Activated T-cell treated with anti-CD3 and anti-CD28 coated beads, Interleukin-2, amount 50 U/mL, for 48 hours (primary cell): ENCODE measurements at regions not wholly inside any gene's neighbourhood (a gene's known extent, or its start where the extent isn't known, plus 50 kb on each side); places are given as distances from the start of the nearest gene placed in this dataset.

Experiments
- DNase-seq, 2 experiments: peaks; one replicate each; pipeline ENCODE4 v3.0.0-alpha.2; 2020

GRCh38 chr11:112404112-112404511, 143.5 kb upstream of the PLET1 start:
- no peak for DNase-seq

GRCh38 chr11:112408517-112408916, 147.9 kb upstream of the PLET1 start:
- no peak for DNase-seq

GRCh38 chr11:112410325-112410724, 149.7 kb upstream of the PLET1 start:
- DNase-seq = no peak

GRCh38 chr11:112412383-112412782, 151.7 kb upstream of the PLET1 start:
- no peak for DNase-seq

DNA sequence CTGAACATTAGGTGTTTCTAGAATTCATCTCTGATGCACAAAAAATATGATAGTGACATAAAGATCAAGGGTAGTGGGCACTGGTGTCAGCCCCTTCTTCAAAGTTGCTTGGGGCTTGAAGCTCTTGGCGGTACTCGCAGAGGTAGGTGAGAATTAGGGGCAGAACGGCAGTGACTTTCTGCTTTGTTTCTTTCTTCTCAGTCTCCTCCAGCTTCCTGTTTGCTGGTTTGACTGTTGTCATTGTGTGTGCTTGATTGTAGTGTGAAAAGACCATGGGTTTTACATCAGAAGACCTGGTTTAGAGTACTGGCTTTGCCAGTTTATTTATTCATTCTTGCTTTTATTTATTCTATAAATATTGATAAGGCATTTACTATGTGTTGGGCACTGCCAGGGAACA, 156.7 kb upstream of the PLET1 start:
- DNase-seq = no peak

- no peak for DNase-seq
Observed at GRCh38 chr11:112418438-112418837, 157.8 kb upstream of the PLET1 start.

DNA sequence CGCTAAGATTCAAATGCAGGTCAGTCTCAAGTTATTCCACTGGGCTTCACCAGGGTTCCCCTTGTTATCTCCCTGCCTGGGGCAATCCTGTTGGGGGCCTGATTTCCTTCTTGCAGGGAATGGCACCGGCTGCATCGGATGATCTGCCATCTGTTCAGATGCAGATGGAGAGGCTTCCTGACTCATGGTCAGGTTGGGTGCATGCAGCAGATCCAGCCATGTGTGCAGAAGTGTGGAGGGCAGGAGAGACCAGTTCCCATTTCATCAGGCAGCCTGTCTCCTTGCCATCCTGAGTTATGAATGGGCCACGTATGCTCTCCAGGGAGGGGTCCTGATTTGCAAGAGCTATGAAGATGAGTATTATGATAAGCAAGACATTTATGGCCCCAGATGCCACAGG, 161.2 kb upstream of the PLET1 start:
- DNase-seq = no peak

- no peak for DNase-seq
Observed at GRCh38 chr11:112425121-112425520, 164.5 kb upstream of the PLET1 start.

DNA sequence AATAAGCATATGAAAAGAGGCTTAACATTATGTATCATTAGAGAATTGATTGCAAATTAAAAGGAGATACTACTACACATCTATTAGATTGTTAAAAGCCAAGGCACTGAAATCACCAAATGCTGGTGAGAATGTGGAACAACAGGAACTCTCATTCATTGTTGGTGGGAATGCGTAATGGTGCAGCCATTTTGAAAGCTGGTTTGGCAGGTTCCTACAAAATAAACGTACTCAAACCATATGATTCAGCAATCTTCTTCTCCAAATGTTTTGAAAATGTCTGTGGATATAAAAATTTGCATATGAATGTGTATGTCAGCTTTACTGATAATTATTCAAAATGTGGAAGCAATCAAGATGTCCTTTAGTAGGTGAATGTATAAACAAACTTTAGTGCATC, 176.4 kb upstream of the PLET1 start:
- no peak for DNase-seq

DNA sequence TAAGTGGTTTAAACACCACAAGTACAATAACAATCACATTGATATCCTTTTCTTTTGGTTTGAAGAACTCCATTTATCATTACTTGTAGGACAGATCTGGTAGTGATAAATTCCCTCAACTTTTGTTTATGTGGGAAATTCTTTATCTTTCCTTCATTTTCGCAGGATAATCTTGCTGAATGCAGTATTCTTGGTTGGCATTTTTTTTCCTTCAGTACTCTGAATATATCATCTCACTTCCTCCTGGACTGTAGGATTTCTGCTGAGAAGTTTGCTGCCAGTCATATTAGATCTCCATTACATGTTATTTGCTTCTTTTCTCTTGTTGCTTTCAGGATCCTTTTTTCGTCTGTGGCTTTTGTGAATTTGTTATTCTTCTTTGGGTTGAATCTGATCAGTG, 179.0 kb upstream of the PLET1 start:
- no peak for DNase-seq

GRCh38 chr11:112440518-112440917, 179.9 kb upstream of the PLET1 start:
- no peak for DNase-seq

DNA sequence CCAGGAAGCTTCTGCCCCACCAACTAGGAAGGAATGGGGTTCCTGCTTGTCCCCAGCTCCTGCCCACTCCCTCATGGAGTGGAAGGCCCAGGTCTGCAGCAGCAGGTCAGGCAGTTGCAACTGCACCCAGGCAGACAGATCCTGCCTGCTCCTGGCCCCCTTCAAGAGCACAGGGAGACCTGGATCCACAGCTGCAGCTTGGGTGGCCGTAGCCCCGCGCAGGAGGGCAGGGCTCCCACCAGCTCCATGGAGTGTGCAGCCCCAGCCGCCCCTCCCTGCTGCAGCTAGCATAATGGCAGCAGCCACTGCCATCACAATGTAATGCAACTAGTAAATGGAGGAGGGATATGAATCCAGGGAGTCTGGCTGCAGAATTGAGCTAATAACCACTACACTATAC, 187.5 kb upstream of the PLET1 start:
- DNase-seq = no peak

- no peak for DNase-seq
Observed at GRCh38 chr11:112448806-112449205, 188.1 kb upstream of the PLET1 start.

DNA sequence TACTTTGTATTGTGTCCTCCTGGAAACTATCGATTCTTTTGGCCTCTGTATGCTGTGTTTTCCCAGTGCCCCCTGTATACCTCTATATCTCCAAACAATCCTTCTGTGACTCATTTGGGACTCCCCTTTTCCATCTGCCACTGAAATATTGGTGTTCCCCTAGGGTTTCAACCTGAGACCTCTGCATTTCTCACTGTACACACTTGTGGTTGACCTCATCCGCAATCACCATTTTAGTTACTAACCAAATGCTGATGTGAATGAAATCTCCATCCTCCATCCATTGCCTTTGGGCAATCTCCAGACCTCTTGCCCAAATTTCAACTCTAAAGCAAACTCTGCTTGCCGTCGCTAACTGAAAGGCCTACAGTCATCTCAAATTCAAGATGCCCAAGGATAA, 190.6 kb upstream of the PLET1 start:
- DNase-seq = no peak

DNA sequence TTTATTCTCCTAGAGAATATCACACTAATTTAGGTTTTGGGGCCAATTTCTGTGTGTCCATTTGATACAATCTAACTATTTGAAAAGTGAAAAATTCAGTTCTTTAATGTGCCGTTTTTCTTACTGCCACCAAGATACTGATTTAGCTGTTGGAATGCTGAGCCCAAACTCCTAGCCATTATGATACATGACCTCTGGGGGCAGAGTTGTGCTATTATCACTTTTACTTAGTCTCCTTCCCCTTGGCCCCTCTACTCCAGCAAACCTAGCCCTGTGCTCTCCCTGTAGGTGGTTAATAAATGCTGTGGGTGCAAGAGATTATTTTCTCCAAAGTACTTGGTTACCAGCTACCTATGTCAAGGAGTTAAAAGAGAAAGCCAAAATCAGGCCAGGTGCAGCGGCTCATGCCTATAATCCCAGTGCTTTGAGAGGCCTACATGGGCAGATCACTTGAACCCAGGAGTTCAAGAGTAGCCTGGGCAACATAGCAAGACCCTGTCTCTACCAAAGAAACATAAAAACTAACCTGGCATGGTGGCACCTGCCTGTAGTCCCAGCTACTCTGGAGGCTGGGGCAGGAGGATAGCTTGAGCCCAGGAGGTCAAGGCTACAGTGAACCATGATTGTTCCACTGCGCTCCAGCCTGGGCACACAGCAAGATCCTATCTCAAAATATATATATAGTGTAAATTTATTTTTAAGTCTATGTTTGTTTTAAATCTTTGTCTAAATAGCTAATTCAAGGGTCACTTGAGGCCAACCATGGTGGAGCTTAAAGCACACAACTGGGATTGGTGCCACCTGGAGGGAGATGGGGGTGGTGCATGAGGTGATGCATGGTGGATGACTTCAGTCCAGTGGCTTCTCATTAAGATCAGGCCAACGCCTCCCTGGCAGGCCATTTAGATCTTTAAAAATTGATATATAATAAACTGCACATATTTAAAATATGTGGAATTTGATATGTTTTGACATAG, 193.2 kb upstream of the PLET1 start:
- peak; percentile 67 to 70 for DNase-seq

DNA sequence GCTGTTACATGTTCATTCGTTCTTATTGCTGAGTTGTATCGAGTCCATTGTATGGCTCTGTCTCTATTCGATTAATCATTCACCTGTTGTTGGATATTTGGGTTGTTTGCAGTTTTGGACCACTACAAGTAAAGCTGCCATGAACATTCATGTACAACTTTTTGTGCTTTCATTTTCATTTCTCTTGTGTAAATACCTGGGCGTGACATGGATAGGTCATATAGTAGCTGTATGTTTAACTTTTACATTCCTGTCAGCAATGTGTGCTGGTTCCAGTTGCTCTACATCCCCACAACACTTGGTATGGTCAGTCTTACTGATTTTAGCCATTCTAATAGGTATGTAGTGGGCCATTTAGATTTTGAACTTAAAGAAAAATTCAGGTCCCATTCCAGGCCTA, 194.2 kb upstream of the PLET1 start:
- DNase-seq = no peak

DNA sequence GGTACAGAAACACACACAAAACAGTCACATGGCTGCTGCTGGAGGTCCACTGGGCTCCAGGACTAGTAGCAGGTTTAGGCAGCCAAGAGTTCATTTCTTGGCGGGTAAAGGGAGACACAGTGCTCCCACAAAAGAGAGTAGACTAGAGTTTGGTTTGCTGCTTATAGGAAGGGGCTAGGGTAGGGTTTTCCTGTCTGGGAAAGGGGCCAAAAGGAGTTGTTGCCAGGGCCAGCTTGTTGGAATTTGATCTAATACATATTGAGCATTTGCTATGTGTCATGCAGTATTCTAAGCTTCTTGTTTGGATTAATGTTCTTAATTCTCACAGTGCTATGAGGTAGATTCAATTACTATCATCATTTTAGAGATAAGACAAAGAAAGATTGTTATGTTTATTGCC, 195.1 kb upstream of the PLET1 start:
- no peak for DNase-seq

DNA sequence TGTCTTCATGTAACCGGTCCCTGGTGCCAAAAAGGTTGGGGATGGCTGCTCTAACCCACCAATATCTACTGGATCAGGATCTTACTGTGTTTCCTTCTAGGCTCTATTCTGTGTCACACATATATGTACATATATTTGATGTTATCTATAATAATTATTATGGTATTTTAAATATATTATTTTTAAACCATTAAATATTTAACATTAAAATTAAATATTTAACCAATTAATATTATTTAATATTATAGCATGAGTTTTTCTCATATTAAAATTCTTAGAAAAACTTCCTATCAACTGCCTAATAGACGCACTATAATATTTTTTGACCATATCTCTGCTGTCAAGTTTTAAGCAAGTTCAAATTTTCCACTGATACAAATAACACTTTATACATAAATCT, 196.9 kb upstream of the PLET1 start:
- no peak for DNase-seq

DNA sequence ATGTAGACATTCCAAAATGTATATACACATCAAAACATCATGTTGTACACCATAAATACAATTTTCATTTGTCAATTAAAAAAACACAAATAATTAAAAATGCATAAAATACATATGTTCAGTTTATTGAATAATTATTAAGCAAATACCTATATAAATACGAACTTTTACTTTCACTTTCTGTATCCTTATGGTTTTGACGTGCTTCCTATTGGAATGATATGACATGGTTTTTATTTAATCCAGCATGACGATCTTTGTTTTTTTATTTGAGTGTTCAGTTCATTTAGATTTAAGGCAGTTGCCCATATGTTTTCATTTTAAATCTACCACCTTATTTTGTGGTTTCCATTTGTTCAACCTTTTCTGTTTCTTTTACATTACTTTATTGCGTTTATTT, 198.3 kb upstream of the PLET1 start:
- no peak for DNase-seq

DNA sequence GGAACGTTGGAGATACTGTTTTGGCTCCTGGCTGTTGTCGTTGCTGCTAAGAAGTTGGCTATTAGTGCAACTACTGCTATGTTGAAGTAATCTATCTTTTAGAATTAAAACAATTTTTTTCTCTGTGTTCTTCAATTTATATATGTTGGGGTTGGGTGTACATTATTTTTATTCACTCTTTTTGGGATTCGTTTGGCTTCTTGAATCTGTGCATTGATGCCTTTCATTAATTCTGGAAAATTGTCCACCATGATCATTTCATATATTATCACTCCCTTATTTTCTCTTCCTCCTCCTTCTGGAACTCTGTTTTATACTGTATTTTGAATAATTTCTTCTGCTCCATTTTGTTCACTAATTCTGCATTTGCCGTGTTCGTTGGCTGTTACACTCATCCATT, 199.5 kb upstream of the PLET1 start:
- no peak for DNase-seq

GRCh38 chr11:112464949-112465348, 204.3 kb upstream of the PLET1 start:
- no peak for DNase-seq

DNA sequence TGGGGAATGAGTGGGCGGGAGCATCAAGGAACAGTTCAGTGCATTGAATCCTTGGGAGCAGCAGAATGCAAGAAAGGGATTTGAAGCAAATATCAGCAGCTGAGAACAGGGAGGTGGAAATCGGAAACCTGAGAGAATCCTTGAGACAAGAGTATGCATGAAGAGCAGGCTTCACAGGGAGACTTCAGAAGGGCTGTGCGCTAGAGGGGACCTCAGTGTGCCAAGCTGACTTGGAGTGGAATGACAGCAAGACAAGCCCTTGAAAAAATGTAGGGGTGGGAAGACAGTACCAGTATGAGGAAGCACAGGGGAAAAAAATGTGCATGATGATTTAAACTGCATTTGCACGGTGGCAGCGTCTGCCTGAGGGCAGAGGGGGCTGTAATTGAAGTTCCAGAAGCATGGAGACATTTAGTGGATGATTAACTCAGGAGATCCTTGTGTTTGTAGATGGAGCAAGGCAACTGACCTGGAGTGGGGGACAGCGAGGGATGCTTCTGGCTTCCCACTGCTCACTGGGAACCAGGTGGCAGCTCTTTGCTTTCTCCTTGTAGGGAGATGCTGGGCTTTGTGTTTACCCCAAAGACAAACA, 204.9 kb upstream of the PLET1 start:
- DNase-seq = no peak

DNA sequence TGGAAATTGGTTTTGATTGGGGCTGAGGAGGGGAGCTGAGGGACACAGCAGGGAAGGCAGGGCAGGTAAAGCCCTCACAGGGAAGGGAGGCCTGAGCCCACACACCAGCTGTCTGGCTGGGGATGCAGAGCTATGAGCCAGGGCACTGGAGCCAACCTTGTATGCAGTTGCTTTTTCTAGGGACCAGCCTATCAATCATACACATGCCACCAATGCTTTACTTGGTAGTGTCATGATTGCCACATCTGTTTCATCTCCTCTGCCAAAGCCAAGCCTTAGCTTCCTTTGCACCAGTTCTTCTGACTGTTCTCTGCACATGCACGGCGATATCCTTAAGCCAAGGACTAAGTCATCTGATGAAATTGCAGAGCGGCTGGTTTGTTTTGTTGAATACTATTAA, 207.1 kb upstream of the PLET1 start:
- DNase-seq = no peak

DNA sequence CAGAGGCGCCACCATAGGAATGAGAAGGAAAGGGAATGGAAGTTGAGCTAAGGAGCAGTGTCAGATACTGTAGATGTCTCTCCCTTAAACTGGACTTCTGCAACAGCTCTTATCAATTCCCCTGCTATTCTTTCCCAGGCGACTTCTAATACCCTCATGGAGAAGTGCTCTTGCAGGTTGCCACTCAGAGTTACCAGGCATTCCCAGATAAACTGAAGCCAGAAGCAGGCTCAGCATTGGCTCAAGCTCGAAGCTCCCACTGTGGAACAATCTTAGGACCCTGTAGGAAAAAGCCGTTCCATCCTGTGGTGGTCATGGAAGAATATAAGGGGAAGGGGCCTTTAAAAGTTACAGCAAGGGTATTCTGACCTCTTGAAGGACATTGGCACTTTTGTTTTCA, 208.7 kb upstream of the PLET1 start:
- no peak for DNase-seq

DNA sequence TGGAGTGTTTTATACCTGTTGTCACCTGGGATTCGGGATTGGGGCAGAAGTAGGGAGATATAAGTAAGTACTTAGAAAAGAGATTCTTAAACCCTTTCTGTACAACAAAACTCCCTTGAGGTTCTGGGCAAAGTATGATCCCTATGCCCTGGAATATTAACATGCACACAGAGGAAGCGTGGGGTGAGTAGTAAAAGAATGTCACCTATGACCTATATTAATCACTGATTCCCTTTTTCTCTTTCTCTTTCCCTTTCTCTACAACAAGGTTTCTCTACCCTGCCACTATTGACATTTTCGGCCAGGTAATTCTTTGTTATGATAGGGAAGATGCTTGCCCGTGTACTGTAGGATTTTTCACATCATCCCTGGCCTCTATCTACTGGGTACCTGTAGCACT, 209.7 kb upstream of the PLET1 start:
- DNase-seq = no peak
